Stimulated activated CD8-positive, alpha-beta memory T cell treated with anti-CD3 and anti-CD28 coated beads, Interleukin-4, amount 100 ng/mL, for 1 hour (primary cell): ENCODE measurements at regions not wholly inside any gene's neighbourhood (a gene's known extent, or its start where the extent isn't known, plus 50 kb on each side); places are given as distances from the start of the nearest gene placed in this dataset.
"Not testable (repeated sequence)": the region's sequence is repeated elsewhere in the genome, so short reads cannot be mapped to it uniquely, and the experiment has no call there.

Source experiments
- DNase-seq, 2 donors: peaks; one replicate each; pipeline ENCODE4 v3.0.0-alpha.2; 2020; ENCODE audit warnings: low read depth in 2 of 2, low spot score in 1 of 2

DNA sequence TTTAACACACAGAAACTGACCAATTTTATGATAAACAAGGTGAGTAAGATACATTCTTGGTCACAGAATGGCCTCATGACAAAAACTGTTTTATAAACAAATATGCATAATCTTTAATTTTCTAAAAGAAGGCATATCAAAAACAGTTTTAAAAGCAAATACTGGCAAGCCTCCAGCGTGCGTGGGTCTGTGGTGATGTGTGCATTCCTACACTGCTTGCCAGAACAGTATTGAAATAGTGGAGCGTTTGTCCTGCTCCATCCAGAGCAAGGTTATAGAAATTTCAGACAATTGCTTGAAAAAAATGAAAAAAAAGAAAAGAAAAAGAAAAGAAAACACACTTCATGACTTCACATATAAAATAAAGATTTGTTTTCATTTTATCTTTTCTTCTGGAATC is 140.9 kb downstream of the MZT1 start:
- no peak for DNase-seq

DNA sequence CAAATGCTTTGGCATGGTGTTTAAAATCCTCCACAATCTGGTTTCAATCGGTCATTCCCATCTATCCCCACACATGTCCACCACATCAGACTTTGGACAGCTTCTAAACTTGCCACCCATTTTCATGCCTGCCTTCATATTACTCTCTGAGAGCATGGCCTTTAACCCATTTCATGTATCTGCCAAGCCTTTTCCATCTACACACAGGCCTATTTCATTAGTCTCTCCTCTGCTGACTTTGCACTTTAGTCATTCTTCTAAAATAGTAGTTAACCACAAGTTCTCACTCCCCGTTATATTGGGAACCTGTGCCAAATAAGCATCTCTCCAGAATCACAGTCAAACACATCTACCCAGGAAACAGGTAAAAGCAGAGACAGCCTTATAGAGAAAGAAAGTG is 142.2 kb downstream of the MZT1 start:
- DNase-seq = no peak

DNA sequence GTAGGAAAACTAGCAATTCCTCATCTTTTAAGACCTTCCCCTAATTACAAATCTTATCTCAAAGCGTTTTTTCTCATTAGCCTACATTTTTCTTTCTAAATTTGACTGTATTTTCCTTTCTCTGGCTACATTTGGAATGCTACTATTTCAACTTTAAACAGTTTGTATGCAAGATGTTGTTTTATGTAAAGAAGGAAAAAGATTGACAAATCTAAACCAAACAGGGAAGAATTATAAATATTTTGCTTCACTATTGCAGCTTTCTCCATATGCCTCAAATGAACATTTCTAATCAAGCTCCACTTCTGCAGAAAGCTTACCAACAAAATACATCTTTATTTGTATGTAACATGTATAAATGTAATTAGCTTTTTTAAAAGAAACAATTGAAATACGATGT is 156.2 kb downstream of the MZT1 start:
- no peak for DNase-seq

DNA sequence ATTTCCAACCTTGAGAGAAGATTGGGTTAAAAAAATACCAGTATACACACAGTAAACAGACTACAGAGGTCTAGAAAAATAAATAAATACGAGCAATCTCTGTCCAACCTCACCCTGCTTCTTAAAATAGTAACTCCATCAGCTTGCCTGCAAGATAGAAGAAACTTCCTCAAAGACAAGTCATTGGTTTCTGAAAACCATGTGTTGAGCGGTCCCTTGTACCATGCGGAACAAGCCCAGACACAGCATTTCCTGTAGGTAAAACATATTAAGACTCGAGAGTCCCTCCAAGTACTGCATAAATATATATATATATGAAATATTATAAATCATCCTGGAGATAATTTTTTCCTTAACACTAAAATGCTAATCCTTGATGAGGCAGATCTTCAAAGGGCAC is 157.4 kb downstream of the MZT1 start:
- DNase-seq = no peak

DNA sequence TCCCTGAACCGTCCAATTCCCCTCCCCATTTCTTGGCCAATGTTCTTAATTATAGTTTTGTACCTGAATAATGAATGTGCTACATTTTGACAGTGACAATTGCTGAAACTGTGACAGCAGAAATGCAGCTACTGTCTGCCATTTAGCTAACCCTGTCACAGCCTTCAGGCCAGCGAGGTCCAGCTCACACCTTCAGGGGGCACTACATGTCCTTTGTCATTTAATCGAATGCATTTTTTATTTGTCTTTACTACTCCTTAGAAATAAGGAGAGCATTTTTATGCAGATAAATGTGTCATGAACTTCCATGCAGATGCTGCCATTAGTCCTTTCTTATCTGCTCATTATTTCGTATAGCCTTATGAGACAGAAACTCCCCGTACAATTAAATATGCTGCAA is 159.9 kb downstream of the MZT1 start:
- no peak for DNase-seq

DNA sequence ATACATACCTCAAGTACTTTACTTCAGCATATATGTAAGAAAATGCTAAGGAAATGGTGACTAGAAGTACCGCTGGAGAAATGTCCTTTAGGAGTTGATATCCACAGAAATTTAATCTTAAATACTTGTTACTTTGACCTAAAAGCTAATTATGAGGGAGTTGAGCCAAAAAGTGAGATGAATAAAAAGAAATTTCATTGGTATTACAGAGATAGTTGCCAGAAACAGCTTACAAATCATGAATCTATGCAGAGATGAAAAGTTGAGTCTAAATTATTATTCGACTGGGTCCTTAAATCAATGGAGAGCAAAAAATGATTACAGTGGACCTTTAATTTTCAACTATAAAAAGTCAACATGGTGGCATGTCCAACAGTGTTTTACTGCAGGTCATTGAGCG is 160.9 kb downstream of the MZT1 start:
- no peak for DNase-seq

DNA sequence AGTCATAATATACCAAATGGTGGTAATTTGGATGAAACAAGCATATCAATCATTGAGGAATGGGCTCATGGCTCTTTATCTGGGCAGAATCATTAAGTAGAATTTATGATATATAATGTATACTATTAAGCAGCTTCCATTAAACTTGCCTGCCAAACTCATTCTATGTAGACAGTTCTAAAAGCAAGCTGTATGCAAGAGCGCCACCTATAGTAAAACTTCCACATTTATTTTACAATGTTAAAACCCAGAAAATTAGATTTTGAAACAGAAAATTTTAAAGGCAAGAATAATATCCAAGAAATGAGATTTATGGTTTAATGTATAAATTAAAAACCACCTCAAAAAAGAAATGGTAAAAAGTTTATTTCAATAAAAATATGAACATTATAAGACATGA is 161.5 kb downstream of the MZT1 start:
- DNase-seq = no peak

DNA sequence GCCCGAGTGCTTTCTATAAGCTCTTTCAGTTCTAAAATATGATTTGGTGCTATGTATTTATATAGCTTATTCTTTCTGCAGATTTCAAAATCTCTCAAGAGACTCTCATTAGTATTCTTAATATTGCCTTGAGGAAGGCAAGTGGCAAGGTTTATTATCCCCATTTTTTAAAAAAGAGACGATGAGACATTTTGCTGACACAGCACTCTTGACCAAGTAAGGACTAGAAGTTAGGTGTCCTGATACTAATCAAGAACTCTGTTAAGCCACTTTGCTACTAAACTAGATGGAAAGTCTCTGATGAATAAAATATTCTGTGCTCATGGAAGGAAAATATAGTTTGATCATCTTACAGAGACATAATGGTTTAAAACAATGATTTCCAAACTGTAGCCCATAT is 164.7 kb downstream of the MZT1 start:
- no peak for DNase-seq

DNA sequence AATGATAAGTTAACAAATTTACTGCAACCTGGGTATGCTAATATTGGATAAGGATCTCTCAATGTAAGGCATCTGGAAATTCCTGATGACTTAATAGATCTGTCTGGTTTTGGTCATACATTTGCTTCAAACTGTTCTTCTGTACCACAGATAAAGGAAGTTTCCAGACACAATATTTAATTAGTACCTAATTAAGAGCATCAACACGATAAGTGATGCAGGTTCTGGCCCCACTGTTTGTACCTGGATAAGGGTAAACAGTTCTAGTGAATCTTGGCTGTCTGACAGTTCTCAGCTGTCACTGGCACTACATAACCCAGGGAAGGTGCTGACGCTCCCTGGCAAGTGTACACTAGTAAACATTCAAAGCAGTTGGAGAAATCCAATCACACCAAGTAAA is 165.6 kb downstream of the MZT1 start:
- no peak for DNase-seq

DNA sequence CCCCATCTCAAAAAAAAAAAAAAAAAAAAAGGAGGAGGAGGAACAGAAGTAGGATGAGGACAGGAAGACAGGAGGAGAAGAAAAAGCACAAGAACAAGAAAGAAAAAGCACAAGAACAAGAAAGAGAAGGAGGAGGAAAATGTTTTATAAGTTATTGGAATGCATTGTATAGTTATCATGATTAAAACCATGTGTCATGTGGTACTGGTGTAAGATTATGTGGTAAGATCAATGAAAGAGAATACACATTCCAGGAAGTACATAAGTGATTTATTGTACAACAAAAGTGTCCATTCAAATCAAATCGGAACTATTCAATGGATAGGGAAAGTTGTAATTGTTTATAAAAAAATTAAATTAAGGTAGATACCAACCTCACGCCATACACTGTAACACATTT is 167.7 kb downstream of the MZT1 start:
- DNase-seq = no peak

DNA sequence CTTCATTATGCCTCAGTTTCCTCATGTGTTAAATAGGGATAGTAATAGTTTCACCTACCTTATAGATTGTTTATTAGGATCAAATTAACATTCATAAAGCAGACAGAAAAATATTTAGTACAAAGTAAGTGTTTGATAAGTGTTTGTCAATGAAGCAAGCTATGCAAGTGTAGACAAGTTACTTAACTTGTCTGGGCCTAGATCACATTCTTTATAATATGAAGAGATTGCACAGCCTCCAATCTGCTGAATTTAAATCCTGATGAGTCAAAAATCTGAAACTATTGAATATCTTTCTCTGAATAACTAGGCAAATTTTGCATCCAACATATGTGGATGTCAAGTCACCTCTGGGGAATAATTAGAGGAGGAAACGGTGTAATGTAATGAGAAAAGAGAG is 170.5 kb downstream of the MZT1 start:
- no peak for DNase-seq

DNA sequence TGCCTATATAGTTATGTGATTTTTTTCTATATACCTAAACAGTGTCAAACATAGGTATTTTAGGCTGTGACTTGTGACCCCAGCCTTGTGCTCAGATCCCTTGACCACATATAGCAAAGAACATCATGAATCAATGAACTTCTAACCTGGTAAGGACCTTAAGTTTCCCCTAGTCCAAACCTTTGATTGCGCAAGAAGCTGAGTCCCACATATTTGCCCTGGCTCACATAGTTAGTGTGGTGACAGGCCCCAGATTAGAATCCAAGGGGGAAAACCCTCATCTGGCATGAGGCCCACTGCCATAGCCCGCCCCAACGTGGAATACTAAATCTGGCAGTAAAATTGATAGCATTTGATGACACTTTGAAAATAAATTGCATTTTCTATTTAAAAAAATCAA is 171.8 kb downstream of the MZT1 start:
- no peak for DNase-seq

DNA sequence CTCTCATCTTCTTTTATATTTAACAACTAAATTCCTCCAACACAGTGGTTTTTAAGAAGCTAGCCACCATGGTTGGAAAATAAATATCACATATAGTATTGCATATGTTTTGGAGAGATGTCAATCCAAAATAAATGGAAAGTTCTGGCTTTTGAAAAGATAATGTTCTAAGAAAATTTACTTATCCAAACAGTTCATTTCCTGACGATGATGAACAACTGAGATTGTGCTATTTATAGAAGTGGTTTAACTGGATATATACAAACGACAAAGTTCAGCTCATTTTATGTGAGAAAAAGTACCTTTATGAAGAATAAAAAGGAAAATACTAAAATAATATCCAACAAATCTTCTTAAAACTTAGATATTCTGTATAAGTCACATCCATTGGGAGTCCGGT is 174.7 kb downstream of the MZT1 start:
- no peak for DNase-seq

DNA sequence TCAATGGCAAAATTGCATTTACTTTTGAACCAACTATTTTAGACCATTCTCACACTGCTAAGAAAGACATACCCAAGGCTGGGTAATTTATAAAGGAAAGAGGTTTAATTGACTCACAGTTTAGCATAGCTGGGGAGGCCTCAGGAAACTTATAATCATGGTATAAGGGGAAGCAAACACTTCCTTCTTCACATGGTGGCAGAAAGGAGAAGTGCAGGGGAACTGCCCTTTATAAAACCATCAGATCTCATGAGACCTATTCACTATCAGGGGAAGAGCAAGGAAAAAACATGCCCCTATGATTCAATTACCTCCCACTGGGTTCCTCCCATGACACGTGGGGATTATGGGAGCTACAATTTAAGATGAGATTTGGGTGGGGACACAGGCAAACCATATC is 181.5 kb downstream of the MZT1 start:
- DNase-seq = not testable (repeated sequence)

DNA sequence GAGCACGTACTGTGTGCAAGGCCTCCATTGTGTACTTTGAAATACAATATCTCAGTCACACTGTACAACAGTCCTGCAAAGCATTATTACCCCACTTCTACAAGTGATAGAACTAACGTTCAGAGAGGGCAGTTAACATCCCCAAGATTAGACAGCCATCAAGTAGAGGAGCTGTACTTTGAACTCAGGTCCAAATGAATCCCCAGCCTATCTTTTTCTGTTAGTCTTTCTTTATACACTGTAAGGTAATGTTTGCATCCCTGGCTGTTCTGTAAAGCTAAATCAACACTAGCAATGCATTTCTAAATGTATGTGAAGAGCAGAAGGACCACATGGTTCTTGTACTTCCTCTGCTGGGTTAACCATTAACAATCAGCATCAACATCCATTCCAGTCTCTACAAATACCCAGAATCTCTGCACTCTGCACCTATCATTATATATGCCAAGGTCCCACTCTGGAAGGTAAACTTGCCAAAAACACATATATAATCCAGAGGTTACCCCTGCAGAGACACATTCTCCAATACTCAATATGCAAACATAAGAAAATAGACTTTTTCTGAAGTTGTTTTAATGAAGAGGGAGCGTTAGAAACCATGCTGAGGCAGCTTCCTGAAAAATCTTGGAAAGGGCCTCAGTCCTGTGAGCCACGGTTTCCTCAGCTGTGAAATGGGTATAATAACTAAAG is 182.3 kb downstream of the MZT1 start:
- DNase-seq = no peak

DNA sequence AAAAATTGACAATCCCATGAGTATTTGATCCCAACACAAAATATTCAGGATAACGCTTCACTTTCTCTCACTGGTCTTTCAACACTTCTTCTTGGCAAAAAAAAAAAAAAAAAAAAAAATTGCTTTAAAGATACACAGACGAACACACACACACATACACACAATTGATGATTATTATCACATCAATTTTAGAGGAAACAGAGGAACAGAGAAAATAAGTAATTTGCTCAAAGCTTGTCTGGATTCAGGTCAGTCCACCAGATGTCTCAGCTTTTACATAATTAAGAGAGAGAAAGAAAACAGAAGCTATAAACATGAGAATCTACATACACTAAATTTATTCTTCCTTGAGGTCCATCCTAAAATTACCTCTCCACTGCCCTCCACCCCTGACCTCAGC is 183.4 kb downstream of the MZT1 start:
- DNase-seq = no peak

DNA sequence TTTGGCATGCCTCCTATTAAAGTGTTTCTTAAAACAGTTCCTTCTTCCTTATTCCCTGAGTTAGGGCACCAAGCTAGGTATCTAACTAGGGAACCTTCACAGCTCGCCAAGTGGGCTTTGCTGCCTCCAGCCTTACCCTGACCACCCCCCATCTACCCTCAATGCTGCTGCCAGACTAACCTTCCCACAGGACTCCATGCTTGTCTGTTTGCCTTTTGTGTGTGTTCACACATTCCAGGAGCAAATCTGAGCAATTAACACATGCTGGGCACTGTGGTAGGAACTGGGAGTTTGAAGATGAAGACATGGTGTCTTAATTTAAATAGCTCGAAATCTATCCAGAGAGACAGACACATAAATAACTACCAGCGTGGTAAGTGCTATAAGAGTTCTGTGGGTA is 185.2 kb downstream of the MZT1 start:
- no peak for DNase-seq

DNA sequence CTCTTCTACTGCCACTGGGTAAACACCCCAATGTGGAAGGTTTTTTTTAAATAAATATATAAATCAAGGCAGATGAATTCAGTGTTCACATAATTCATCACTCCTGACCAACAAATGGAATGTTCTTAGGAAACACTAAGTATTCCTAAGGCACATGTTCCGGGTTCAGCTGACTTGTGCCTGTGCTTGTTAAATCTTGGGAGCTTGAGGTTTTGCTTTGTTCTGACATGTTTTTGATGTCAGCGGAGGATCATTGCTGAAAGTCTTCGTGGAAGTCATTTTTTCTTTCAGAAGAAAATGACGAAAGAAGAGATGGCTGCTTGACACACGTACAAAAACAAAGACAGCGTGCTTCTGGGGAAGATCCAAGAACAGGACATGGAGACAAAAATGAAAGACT is 185.8 kb downstream of the MZT1 start:
- no peak for DNase-seq

DNA sequence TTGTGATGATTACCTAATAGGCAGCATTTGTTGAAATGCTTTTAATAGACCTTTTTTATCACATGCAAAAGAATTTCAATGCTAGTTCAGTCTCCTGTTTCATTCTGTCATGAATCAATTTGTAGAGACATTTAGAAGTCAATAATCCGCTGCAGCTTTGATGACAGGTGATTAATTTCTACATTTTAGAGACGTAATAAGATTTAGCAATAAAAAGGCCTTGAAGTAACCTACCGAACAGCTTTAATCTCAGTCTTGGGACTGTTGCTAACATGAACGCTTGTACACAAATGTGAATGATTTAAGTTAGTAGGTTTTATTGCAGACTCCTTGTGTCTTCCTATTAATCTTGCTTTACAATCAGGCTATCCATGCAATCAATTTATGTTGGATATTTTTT is 186.5 kb downstream of the MZT1 start:
- no peak for DNase-seq

DNA sequence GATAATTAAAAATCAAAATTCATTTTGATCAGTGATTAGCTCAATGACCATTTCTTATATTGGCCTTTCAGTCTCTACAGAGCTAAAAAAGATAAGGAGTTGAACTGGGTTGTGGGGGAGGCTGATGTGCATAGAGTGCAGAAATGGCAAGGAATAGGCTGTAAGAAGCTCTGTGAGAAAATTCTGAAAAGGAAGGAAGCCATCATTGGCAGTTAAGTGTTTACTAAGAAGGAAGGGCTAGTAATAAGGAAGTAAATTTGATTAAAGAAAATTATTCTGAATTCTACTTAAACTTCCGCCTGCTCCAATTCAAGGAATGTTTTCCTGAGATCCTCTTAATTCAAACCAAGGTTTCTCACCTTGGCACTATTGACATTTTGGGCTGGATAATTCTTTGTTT is 187.5 kb downstream of the MZT1 start:
- no peak for DNase-seq

DNA sequence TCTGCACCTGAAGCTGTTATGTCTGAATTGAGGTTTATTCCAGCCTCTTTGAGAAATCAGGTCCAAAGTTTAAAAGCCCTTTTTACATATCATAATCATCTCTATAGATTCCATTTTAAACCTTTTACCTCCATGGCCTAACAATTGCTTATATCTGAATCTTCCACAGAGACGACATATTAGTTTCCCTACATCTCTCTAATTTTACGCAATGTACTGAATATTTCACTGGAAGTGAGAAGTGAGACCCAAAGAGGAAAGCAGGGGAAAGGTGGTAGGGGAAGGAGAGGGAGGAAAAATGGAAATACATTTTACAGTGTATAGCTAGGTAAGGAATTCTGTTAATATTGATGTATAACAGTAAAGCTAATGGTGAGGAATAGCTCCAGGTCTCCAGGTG is 189.6 kb downstream of the MZT1 start:
- no peak for DNase-seq

DNA sequence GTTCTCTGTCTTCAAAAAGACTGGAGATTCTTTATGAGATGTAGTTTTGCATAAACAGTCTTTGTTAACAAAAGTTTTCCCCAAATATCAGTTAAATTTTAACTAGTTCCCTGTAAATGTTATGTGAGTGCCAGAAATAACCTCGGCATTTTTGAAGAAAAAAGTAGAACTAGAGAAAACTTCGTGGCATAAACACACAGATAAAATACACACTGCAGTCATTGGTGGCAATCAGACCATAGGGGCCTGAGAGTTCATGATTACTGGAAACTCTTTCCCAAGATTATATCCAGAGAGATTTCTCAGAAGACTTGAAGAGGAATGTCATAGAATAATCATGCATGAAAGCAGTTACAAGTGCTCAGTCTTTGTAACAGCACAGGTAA is 190.0 kb downstream of the MZT1 start:
- no peak for DNase-seq

DNA sequence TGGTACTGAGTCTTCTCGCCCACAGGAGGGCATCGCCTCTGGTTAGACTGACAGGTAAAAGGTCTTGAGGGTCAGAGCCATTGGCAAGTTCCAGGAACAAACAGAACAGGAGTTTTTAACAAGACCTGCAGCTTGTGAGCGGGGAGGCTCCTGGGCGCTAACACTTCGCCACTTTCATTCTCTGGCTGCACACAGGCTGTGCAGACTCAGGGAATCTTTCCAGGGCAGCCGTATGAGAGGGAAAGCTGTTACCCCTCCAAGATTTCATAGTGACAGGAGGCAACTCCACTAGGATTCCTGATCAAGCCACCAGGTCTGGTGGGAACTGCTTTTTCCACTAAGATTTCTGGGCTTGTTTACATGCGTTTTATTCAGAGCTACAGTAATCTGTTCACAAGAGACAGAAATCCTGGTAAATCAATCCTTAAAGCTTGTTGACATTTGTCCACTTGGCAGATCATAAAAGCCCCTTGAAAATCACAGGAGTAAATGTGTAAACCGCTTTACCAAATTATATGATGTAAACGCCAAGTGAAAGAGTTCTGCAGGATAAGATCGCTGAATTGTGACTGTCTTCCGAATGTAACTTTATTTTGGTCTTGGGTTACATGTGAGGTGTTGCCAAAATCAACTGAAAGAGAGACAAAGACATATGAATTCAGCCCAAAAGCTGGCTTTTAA is 190.6 kb downstream of the MZT1 start:
- DNase-seq = no peak
